H9 (cell line): ENCODE measurements at regions not wholly inside any gene's neighbourhood (a gene's known extent, or its start where the extent isn't known, plus 50 kb on each side); places are given as distances from the start of the nearest gene placed in this dataset.

Experiments used
- DNase-seq: peaks from one replicate; pipeline ENCODE4 v3.0.0-alpha.2; 2017
- H2AFZ ChIP-seq: one replicate; pipeline ENCODE4 v1.6.1; 2013; ENCODE audit warnings: mild to moderate bottlenecking, low read length, control low read depth, moderate library complexity
- H2AK5ac ChIP-seq: 2 replicates; pipeline ENCODE4 v1.6.1; 2013; ENCODE audit warnings: low read length, control low read depth, mixed read lengths; ENCODE audit not compliant: insufficient read length
- H2BK120ac ChIP-seq: one replicate; pipeline ENCODE4 v1.6.1; 2013; ENCODE audit warnings: low read depth, mild to moderate bottlenecking, low read length, control low read depth, inconsistent platforms; ENCODE audit not compliant: poor library complexity, severe bottlenecking
- H2BK12ac ChIP-seq: 2 replicates; pipeline ENCODE4 v1.6.1; 2013; ENCODE audit warnings: low read length, control low read depth, mixed read lengths, low read depth; ENCODE audit not compliant: insufficient read length
- H2BK15ac ChIP-seq: 2 replicates; pipeline ENCODE4 v1.6.1; 2013; ENCODE audit warnings: low read depth, low read length, control low read depth
- H2BK20ac ChIP-seq: one replicate; pipeline ENCODE4 v1.6.1; 2013; ENCODE audit warnings: low read depth, mild to moderate bottlenecking, low read length, control low read depth, inconsistent platforms; ENCODE audit not compliant: poor library complexity, severe bottlenecking
- H2BK5ac ChIP-seq: 2 replicates; pipeline ENCODE4 v1.6.1; 2013; ENCODE audit warnings: low read length, control low read depth, mixed read lengths; ENCODE audit not compliant: insufficient read length
- H3K14ac ChIP-seq: 2 replicates; pipeline ENCODE4 v1.6.1; 2013; ENCODE audit warnings: low read length, control low read depth; ENCODE audit not compliant: insufficient read depth
- H3K18ac ChIP-seq: 2 replicates; pipeline ENCODE4 v1.6.1; 2013; ENCODE audit warnings: low read depth, mild to moderate bottlenecking, mixed read lengths, low read length, control low read depth; ENCODE audit not compliant: insufficient read length
- H3K23ac ChIP-seq: 2 replicates; pipeline ENCODE4 v1.6.1; 2013; ENCODE audit warnings: low read length, control low read depth, mixed read lengths, low read depth; ENCODE audit not compliant: insufficient read length
- H3K23me2 ChIP-seq: 2 replicates; pipeline ENCODE4 v1.6.1; 2013; ENCODE audit warnings: low read depth, mild to moderate bottlenecking, mixed read lengths, low read length, control low read depth; ENCODE audit not compliant: insufficient read length, poor library complexity, severe bottlenecking
- H3K27ac ChIP-seq: 2 replicates; pipeline ENCODE4 v1.5.1; 2013; ENCODE audit warnings: low read length, control low read depth, mixed read lengths, low read depth; ENCODE audit not compliant: insufficient read length
- H3K27me3 ChIP-seq: 2 replicates; pipeline ENCODE4 v1.6.1; 2013; ENCODE audit warnings: low read length, control low read depth, inconsistent platforms; ENCODE audit not compliant: insufficient read depth
- H3K4ac ChIP-seq: 2 replicates; pipeline ENCODE4 v1.6.1; 2013; ENCODE audit warnings: low read depth, mild to moderate bottlenecking, control low read depth, inconsistent platforms, low read length, moderate library complexity
- H3K4me1 ChIP-seq: 2 replicates; pipeline ENCODE4 v1.6.1; 2013; ENCODE audit warnings: low read length, control low read depth, inconsistent platforms; ENCODE audit not compliant: insufficient read depth
- H3K4me2 ChIP-seq: 2 replicates; pipeline ENCODE4 v1.6.1; 2013; ENCODE audit warnings: low read length, control low read depth, mixed read lengths; ENCODE audit not compliant: insufficient read length, insufficient read depth
- H3K56ac ChIP-seq: 2 replicates; pipeline ENCODE4 v1.6.1; 2013; ENCODE audit warnings: low read depth, mild to moderate bottlenecking, mixed read lengths, low read length, control low read depth; ENCODE audit not compliant: insufficient read length
- H3K79me1 ChIP-seq: 2 replicates; pipeline ENCODE4 v1.6.1; 2013; ENCODE audit warnings: low read depth, mild to moderate bottlenecking, moderate library complexity, low read length, control low read depth, inconsistent platforms; ENCODE audit not compliant: insufficient read depth, poor library complexity, severe bottlenecking
- H3K79me2 ChIP-seq: 2 replicates; pipeline ENCODE4 v1.6.1; 2013; ENCODE audit warnings: low read length, control low read depth, inconsistent platforms; ENCODE audit not compliant: insufficient read depth
- H3K9ac ChIP-seq: 2 replicates; pipeline ENCODE4 v1.6.1; 2013; ENCODE audit warnings: low read length, control low read depth, mixed read lengths; ENCODE audit not compliant: insufficient read length; ENCODE audit errors: extremely low read depth
- H3K9me3 ChIP-seq: one replicate; pipeline ENCODE4 v1.6.1; 2013; ENCODE audit warnings: low read depth, low read length, inconsistent platforms; ENCODE audit not compliant: control insufficient read depth
- H3T11ph ChIP-seq: one replicate; pipeline ENCODE4 v1.6.1; 2013; ENCODE audit warnings: mild to moderate bottlenecking, low read length, control low read depth, inconsistent platforms
- H4K20me1 ChIP-seq: one replicate; pipeline ENCODE4 v1.6.1; 2013; ENCODE audit not compliant: control insufficient read depth, insufficient read length, insufficient read depth
- H4K5ac ChIP-seq: 2 replicates; pipeline ENCODE4 v1.6.1; 2013; ENCODE audit warnings: low read depth, mild to moderate bottlenecking, mixed read lengths, low read length, control low read depth; ENCODE audit not compliant: insufficient read length
- H4K8ac ChIP-seq: replicated peaks from 2 replicates; pipeline ENCODE4 v1.6.1; 2013; ENCODE audit warnings: low read length, control low read depth, mixed read lengths, low read depth; ENCODE audit not compliant: insufficient read length
- H4K91ac ChIP-seq: 2 replicates; pipeline ENCODE4 v1.6.1; 2013; ENCODE audit warnings: low read depth, mild to moderate bottlenecking, moderate library complexity, mixed read lengths, low read length, control low read depth; ENCODE audit not compliant: insufficient read length
- H3K27ac Mint-ChIP-seq, 3 experiments: 2 replicates in 2 of 3; 3 replicates in 1 of 3; pipeline ENCODE4 v1.8.0; 2020 to 2021; ENCODE audit warnings: mixed read lengths in 3 of 3, mild to moderate bottlenecking in 1 of 3, moderate library complexity in 1 of 3
- H3K27me3 Mint-ChIP-seq: 2 replicates; pipeline ENCODE4 v1.8.0; 2021; ENCODE audit warnings: low read depth, mild to moderate bottlenecking, moderate library complexity, mixed read lengths
- H3K36me3 Mint-ChIP-seq, 3 experiments: 2 replicates in 2 of 3; 3 replicates in 1 of 3; pipeline ENCODE4 v1.8.0; 2020 to 2021; ENCODE audit warnings: low read depth in 3 of 3, mixed read lengths in 3 of 3; ENCODE audit not compliant: insufficient read depth in 1 of 3
- H3K4me1 Mint-ChIP-seq, 2 experiments: 2 replicates each; pipeline ENCODE4 v1.8.0; 2020; ENCODE audit warnings: mixed read lengths in 2 of 2
- H3K4me3 Mint-ChIP-seq, 2 experiments: 2 replicates in 1 of 2; 3 replicates in 1 of 2; pipeline ENCODE4 v1.8.0; 2020 to 2021; ENCODE audit warnings: mild to moderate bottlenecking in 2 of 2, mixed read lengths in 2 of 2, moderate library complexity in 1 of 2
- H3K9me3 Mint-ChIP-seq, 2 experiments: 2 replicates in 1 of 2; 3 replicates in 1 of 2; pipeline ENCODE4 v1.8.0; 2020; ENCODE audit warnings: mild to moderate bottlenecking in 2 of 2, mixed read lengths in 2 of 2, moderate library complexity in 1 of 2
- CTCF ChIP-seq: fragments of 200-600 bp; sonication (generic); conservative IDR thresholded peaks from 3 replicates; pipeline ENCODE4 v1.8.0; 2021; ENCODE audit warnings: antibody characterized with exemption, mild to moderate bottlenecking
- WGBS: extraction: QIAGEN DNeasy Blood & Tissue Kit; methylation state at CpG from one replicate; pipeline ENCODE4 v1.1.7; 2013; ENCODE audit warnings: missing lambda C conversion rate, low lambda C conversion rate, mixed read lengths; ENCODE audit not compliant: insufficient read length; ENCODE audit errors: extremely low coverage; 5-methylcytosine and 5-hydroxymethylcytosine counted together

- H3K27ac Mint-ChIP-seq = no peak overlapping the region
- Histone ChIP-seq H3K9ac (no peak overlapping the region), H4K91ac (no peak overlapping the region)
Observed at GRCh38 chr2:34112161-34112560, 513.1 kb upstream of the FAM98A start.

More at GRCh38 chr2:34112161-34112560, 513.1 kb upstream of the FAM98A start:
- Histone ChIP-seq H2BK5ac (no peak overlapping the region), H3T11ph (no peak overlapping the region), H3K56ac (no peak overlapping the region), H4K20me1 (no peaks in the 10 kb centered on the region), H3K18ac (no peak overlapping the region), H4K8ac (no peak overlapping the region), H3K79me1 (no peaks in the 10 kb centered on the region), H3K4me2 (no peak overlapping the region), H2AFZ (no peak overlapping the region), H3K4ac (no peak overlapping the region), H4K5ac (no peak overlapping the region), H3K9me3 (no peaks in the 10 kb centered on the region), H3K4me1 (no peaks in the 10 kb centered on the region), H3K27me3 (no peaks in the 10 kb centered on the region), H3K27ac (no peak overlapping the region), H3K79me2 (no peaks in the 10 kb centered on the region), H2BK120ac (no peak overlapping the region), H2AK5ac (no peak overlapping the region), H3K23ac (no peak overlapping the region), H3K14ac (no peak overlapping the region), H3K23me2 (no peaks in the 10 kb centered on the region), H2BK12ac (no peak overlapping the region), H2BK20ac (no peak overlapping the region), H2BK15ac (no peak overlapping the region)
- DNase-seq = no peak
- Mint-ChIP-seq H3K36me3 (peaks cover 0 to 4% (median 0%) of the 10 kb centered on the region in 3 experiments; a peak in 2 of 7 replicates), H3K4me3 (no peak overlapping the region), H3K4me1 (peaks cover 2 to 4% of the 10 kb centered on the region in 2 experiments; a peak in 2 of 4 replicates), H3K27me3 (no peaks in the 10 kb centered on the region), H3K9me3 (no peaks in the 10 kb centered on the region)
- WGBS = no CpG with 5 or more reads among the region's 1 CpG
- no peak for TF ChIP-seq CTCF
